A549 (cell line): ENCODE measurements at regions not wholly inside any gene's neighbourhood (a gene's known extent, or its start where the extent isn't known, plus 50 kb on each side); places are given as distances from the start of the nearest gene placed in this dataset.

Experiments used
- ATAC-seq, 2 experiments: fragments of 200-7000 bp in 1 of 2; fragments of >200 bp in 1 of 2; cut with Nextera tagmentation in 1 of 2; cut with Tn5 transposase in 1 of 2; 3 replicates each; pipeline versions ENCODE4 v1.8.0 to v1.9.1; 2018 to 2020; ENCODE audit warnings: mild to moderate bottlenecking in 1 of 2, moderate library complexity in 1 of 2
- CTCF ChIA-PET: fragments of 300-600 bp; sonication (Branson Sonifier 250); formaldehyde crosslinking; extraction: SDS; loops from one replicate; lab custom pipeline; 2021; ENCODE audit warnings: antibody characterized with exemption, inconsistent platforms; lab: Yijun Ruan, JAX
- POLR2A ChIA-PET: fragments of 350-600 bp; formaldehyde crosslinking; extraction: SDS; loops from one replicate; lab custom pipeline; 2021; ENCODE audit warnings: antibody characterized with exemption, inconsistent platforms; lab: Yijun Ruan, JAX
- DNase-seq, 2 experiments: peaks; one replicate each; pipeline versions ENCODE4 v3.0.0 to v3.0.0-alpha.2; 2011 to 2016; ENCODE audit warnings: low read depth in 1 of 2, low spot score in 1 of 2
- FAIRE-seq: peaks from 2 replicates; lab custom pipeline; 2011; peaks lifted over from hg19 to GRCh38; lab: Jason Lieb, UNC
- H3K27ac ChIP-seq, 2 experiments: fragments of >200 bp; sonication (Bioruptor Twin); formaldehyde crosslinking; 3 replicates each; pipeline ENCODE4 v1.5.1; 2016 to 2017
- H3K4me1 ChIP-seq: fragments of >200 bp; sonication (Bioruptor Twin); formaldehyde crosslinking; 3 replicates; pipeline ENCODE4 v1.6.1; 2016
- H3K4me2 ChIP-seq: fragments of >200 bp; sonication (Bioruptor Twin); formaldehyde crosslinking; 3 replicates; pipeline ENCODE4 v1.6.1; 2016
- H3K4me3 ChIP-seq: fragments of >200 bp; sonication (Bioruptor Twin); formaldehyde crosslinking; 3 replicates; pipeline ENCODE4 v1.5.1; 2016
- H3K9me3 ChIP-seq: fragments of >200 bp; sonication (Bioruptor Twin); formaldehyde crosslinking; 3 replicates; pipeline ENCODE4 v1.6.1; 2016
- ATOH8 ChIP-seq: fragments of 250-450 bp; sonication (Bioruptor Pico); IDR thresholded peaks from 2 replicates; pipeline ENCODE4 v1.5.0; 2020; ENCODE audit warnings: low read depth, mild to moderate bottlenecking, moderate library complexity
- CBX8 ChIP-seq: fragments of 200-600 bp; sonication (generic); IDR thresholded peaks from 2 replicates; pipeline ENCODE4 v1.6.1; 2016
- CTCF ChIP-seq: fragments of >200 bp; sonication (Bioruptor Twin); formaldehyde crosslinking; IDR thresholded peaks from 3 replicates; pipeline ENCODE4 v1.5.1; 2016
- EHF ChIP-seq: fragments of 250-450 bp; sonication (Bioruptor Pico); IDR thresholded peaks from 2 replicates; pipeline ENCODE4 v1.5.0; 2020; ENCODE audit warnings: mild to moderate bottlenecking
- EHMT2 ChIP-seq: fragments of 200-600 bp; sonication (generic); IDR thresholded peaks from 2 replicates; pipeline ENCODE4 v1.6.1; 2016; ENCODE audit warnings: antibody characterized with exemption, low read depth, mild to moderate bottlenecking, moderate library complexity
- ESRRA ChIP-seq: fragments of 150-350 bp; IDR thresholded peaks from 2 replicates; pipeline ENCODE4 v1.6.1; 2014; ENCODE audit warnings: mild to moderate bottlenecking, low read length, borderline replicate concordance
- FOSL2 ChIP-seq, 2 experiments: fragments of 450-650 bp in 1 of 2; fragments of >200 bp in 1 of 2; sonication (Bioruptor Twin) in 1 of 2; formaldehyde crosslinking; IDR thresholded peaks; 2 replicates each; pipeline versions ENCODE4 v1.5.0 to v1.6.1; 2016 to 2020; ENCODE audit warnings: mild to moderate bottlenecking in 1 of 2, moderate library complexity in 1 of 2
- GATA3 ChIP-seq: IDR thresholded peaks from 2 replicates; pipeline ENCODE4 v1.6.1; 2012; ENCODE audit warnings: borderline replicate concordance
- HDAC2 ChIP-seq: fragments of 200-600 bp; sonication (generic); IDR thresholded peaks from 2 replicates; pipeline ENCODE4 v1.6.1; 2016
- HEYL ChIP-seq: fragments of 250-450 bp; sonication (Bioruptor Pico); IDR thresholded peaks from 2 replicates; pipeline ENCODE4 v1.8.0; 2021; ENCODE audit warnings: mild to moderate bottlenecking, moderate library complexity
- HOXB13 ChIP-seq: fragments of 250-450 bp; sonication (Bioruptor Pico); IDR thresholded peaks from 2 replicates; pipeline ENCODE4 v1.5.0; 2020; ENCODE audit warnings: low read depth, mild to moderate bottlenecking, moderate library complexity
- HOXB5 ChIP-seq: fragments of 250-450 bp; sonication (Bioruptor Pico); IDR thresholded peaks from 2 replicates; pipeline ENCODE4 v1.5.0; 2020; ENCODE audit warnings: mild to moderate bottlenecking, moderate library complexity
- JUN ChIP-seq, 2 experiments: fragments of >200 bp; sonication (Bioruptor Twin); formaldehyde crosslinking; IDR thresholded peaks; 2 replicates in 1 of 2; 3 replicates in 1 of 2; pipeline ENCODE4 v1.6.1; 2016 to 2017
- MAFK ChIP-seq: fragments of 450-650 bp; IDR thresholded peaks from 2 replicates; pipeline ENCODE4 v1.6.1; 2014; ENCODE audit not compliant: partially characterized antibody
- MAX ChIP-seq: IDR thresholded peaks from 2 replicates; pipeline ENCODE4 v1.6.1; 2012
- MAZ ChIP-seq: fragments of 150-350 bp; IDR thresholded peaks from 2 replicates; pipeline ENCODE4 v1.6.1; 2014; ENCODE audit warnings: antibody characterized with exemption, low read depth, low read length, borderline replicate concordance
- MYC ChIP-seq: IDR thresholded peaks from 2 replicates; pipeline ENCODE4 v1.6.1; 2012; ENCODE audit warnings: mild to moderate bottlenecking, inconsistent platforms, low read length, improper control_type of control experiment, borderline replicate concordance
- NFE2L2 ChIP-seq: fragments of 150-350 bp; conservative IDR thresholded peaks from 2 replicates; pipeline ENCODE4 v1.6.1; 2014; ENCODE audit warnings: low read length
- NPAS2 ChIP-seq: fragments of 250-450 bp; sonication (Bioruptor Pico); IDR thresholded peaks from 2 replicates; pipeline ENCODE4 v1.8.0; 2022; ENCODE audit warnings: mild to moderate bottlenecking, moderate library complexity, borderline replicate concordance
- PHF8 ChIP-seq: fragments of 200-600 bp; sonication (generic); IDR thresholded peaks from 2 replicates; pipeline ENCODE4 v1.6.1; 2016; ENCODE audit warnings: low read depth, mild to moderate bottlenecking, antibody characterized with exemption, moderate library complexity, borderline replicate concordance
- POLR2AphosphoS2 ChIP-seq: conservative IDR thresholded peaks from 2 replicates; pipeline ENCODE4 v1.6.1; 2012; ENCODE audit warnings: low read length, improper control_type of control experiment, inconsistent platforms
- RAD21 ChIP-seq, 2 experiments: fragments of >200 bp in 1 of 2; sonication (Bioruptor Twin) in 1 of 2; formaldehyde crosslinking in 1 of 2; IDR thresholded peaks in 1 of 2; conservative IDR thresholded peaks in 1 of 2; 2 replicates in 1 of 2; 3 replicates in 1 of 2; pipeline ENCODE4 v1.6.1; 2012 to 2018; ENCODE audit warnings: inconsistent platforms in 1 of 2
- RNF2 ChIP-seq: fragments of 200-600 bp; sonication (generic); IDR thresholded peaks from 2 replicates; pipeline ENCODE4 v1.6.1; 2016; ENCODE audit warnings: low read depth, mild to moderate bottlenecking, antibody characterized with exemption, moderate library complexity, borderline replicate concordance
- SMC3 ChIP-seq: fragments of >200 bp; sonication (Bioruptor Twin); formaldehyde crosslinking; IDR thresholded peaks from 3 replicates; pipeline ENCODE4 v1.6.1; 2018; ENCODE audit warnings: inconsistent platforms
- TFCP2L1 ChIP-seq: fragments of 250-450 bp; sonication (Bioruptor Pico); IDR thresholded peaks from 2 replicates; pipeline ENCODE4 v1.5.0; 2021; ENCODE audit warnings: mild to moderate bottlenecking
- TP53 ChIP-seq: fragments of 250-450 bp; sonication (Bioruptor Pico); IDR thresholded peaks from 2 replicates; pipeline ENCODE4 v1.5.0; 2021; ENCODE audit warnings: mild to moderate bottlenecking, moderate library complexity
- ZC3H11A ChIP-seq: fragments of 450-650 bp; IDR thresholded peaks from 2 replicates; pipeline ENCODE4 v1.6.1; 2014; ENCODE audit warnings: antibody characterized with exemption, mild to moderate bottlenecking
- ZSCAN20 ChIP-seq: fragments of 250-450 bp; sonication (Bioruptor Pico); IDR thresholded peaks from 2 replicates; pipeline ENCODE4 v1.8.0; 2022; ENCODE audit warnings: mild to moderate bottlenecking, moderate library complexity
- WGBS: methylation state at CpG from one replicate; pipeline ENCODE4 v1.1.6; 2017; ENCODE audit errors: missing lambda C conversion rate; 5-methylcytosine and 5-hydroxymethylcytosine counted together

- 93% methylated on average over 4 of the region's 4 CpGs for WGBS
- CTCF ChIA-PET = interaction anchor here (0.6 to 4.2 kb wide), 8 partner anchors 12 to 710 kb away, joined by 3 to 63 read pairs (median 4); no protein-coding TSS in a partner anchor
- DNase-seq (no peak), ATAC-seq (no peak), FAIRE-seq (no peak)
- Histone ChIP-seq H3K4me1 (peaks cover 33% of the 10 kb centered on the region), H3K4me2 (no peak overlapping the region), H3K27ac (no peak overlapping the region), H3K9me3 (peaks cover 4% of the 10 kb centered on the region; the same call in 2 of the 3 replicates), H3K4me3 (no peak overlapping the region)
- POLR2A ChIA-PET = interaction anchor here (1.8 kb wide), 1 partner anchor 209 kb away, joined by 8 read pairs; the partner anchor contains the start of gene SERTAD2
- no peak for TF ChIP-seq TFCP2L1 (CRISPR knock-in tag)
- TF ChIP-seq HEYL (CRISPR knock-in tag) = no peak
- no peak for TF ChIP-seq SMC3
- no peak for TF ChIP-seq HOXB5 (CRISPR knock-in tag)
- no peak for TF ChIP-seq EHF (CRISPR knock-in tag)
- TF ChIP-seq MAZ = no peak
- no peak for TF ChIP-seq HOXB13 (CRISPR knock-in tag)
- no peak for TF ChIP-seq MAFK
- no peak for TF ChIP-seq CBX8
- no peak for TF ChIP-seq NPAS2 (CRISPR knock-in tag)
These were observed 125.9 kb upstream of the SLC1A4 start for GRCh38 chr2:64863097-64863820.

- FAIRE-seq (no peak), DNase-seq (peak; percentile 69 to 76), ATAC-seq (peak; percentile 86 to 95)
- under 1% methylated on average over 40 of the region's 67 CpGs for WGBS
- H3K4me1 ChIP-seq = peaks cover 20% of the 10 kb centered on the region
- H3K4me2 ChIP-seq = peak overlapping the region; percentile 86
- peak overlapping the region; percentile 62 for H3K4me3 ChIP-seq
- TF ChIP-seq MAX (peak; percentile 47; the same call in 1 of the 2 replicates), GATA3 (no peak), POLR2AphosphoS2 (no peak), TP53 (no peak), CBX8 (no peak), JUN (IDR thresholded peaks at IDR 0.05) (peak in 1 of 2 experiments; percentile 48; a peak in 2 of 5 replicates), ZC3H11A (no peak), FOSL2 (IDR thresholded peaks at IDR 0.05) (no peak), FOSL2 (CRISPR knock-in tag; IDR thresholded peaks at IDR 0.05) (0 out of 2 replicates have a peak, but pooled peaks have one; percentile 10), EHF (CRISPR knock-in tag) (no peak), NFE2L2 (0 out of 2 replicates have a peak, but pooled peaks have one; percentile 3), ZSCAN20 (CRISPR knock-in tag) (no peak), RNF2 (no peak), ESRRA (no peak), PHF8 (peak; percentile 50; the same call in 1 of the 2 replicates), MYC (no peak; the same call in 1 of the 2 replicates), CTCF (peak; percentile 99), SMC3 (peak; percentile 99), ATOH8 (CRISPR knock-in tag) (no peak), RAD21 (conservative IDR thresholded peaks at IDR 0.05 in 1 of 2, IDR thresholded peaks at IDR 0.05 in 1 of 2) (peak; percentile 69 to 99), HDAC2 (no peak), EHMT2 (no peak)
- CTCF ChIA-PET = interaction anchor here (0.6 to 4.2 kb wide), 12 partner anchors 8 to 509 kb away, joined by 3 to 63 read pairs (median 4); no protein-coding TSS in a partner anchor
- H3K27ac ChIP-seq = peak overlapping the region; percentile 85 to 92
- peaks cover 4% of the 10 kb centered on the region; the same call in 2 of the 3 replicates for H3K9me3 ChIP-seq
- POLR2A ChIA-PET = interaction anchor here (0.6 to 1.3 kb wide), 6 partner anchors 97 to 220 kb away, joined by 3 to 15 read pairs (median 3); partner anchors contain the start of gene SERTAD2
These were observed 123.9 kb upstream of the SLC1A4 start for GRCh38 chr2:64865073-64865830.
